ENCODE measurements at regions not wholly inside any gene's neighbourhood (a gene's known extent, or its start where the extent isn't known, plus 50 kb on each side); places are given as distances from the start of the nearest gene placed in this dataset.

- TF ChIP-seq CTCF (IDR thresholded peaks at IDR 0.05; ENCODE audit: borderline replicate concordance, extremely low read depth, low read length, poor library complexity, severe bottlenecking) (no peak), EZH2 (IDR thresholded peaks at IDR 0.05; ENCODE audit: borderline replicate concordance, low read depth, low read length, severe bottlenecking) (no peak)
Observed at GRCh38 chr7:124208642-124209041, 175.8 kb upstream of the TMEM229A start.
